ENCODE measurements at regions not wholly inside any gene's neighbourhood (a gene's known extent, or its start where the extent isn't known, plus 50 kb on each side); places are given as distances from the start of the nearest gene placed in this dataset.

- Histone ChIP-seq H3K27me3 (ENCODE audit: insufficient read depth, low read depth, severe bottlenecking) (no peaks in the 10 kb centered on the region), H3K36me3 (no peaks in the 10 kb centered on the region), H3K27ac (no peak overlapping the region), H3K9me3 (ENCODE audit: severe bottlenecking) (no peaks in the 10 kb centered on the region), H3K4me3 (ENCODE audit: low read depth, low read length) (no peak overlapping the region)
- no peak for TF ChIP-seq CTCF (IDR thresholded peaks at IDR 0.05; ENCODE audit: low read depth, low read length)
- no peak for DNase-seq
Observed at GRCh38 chr18:8552151-8552550, 57.1 kb upstream of the RAB12 start.

GRCh38 chr18:8554354-8554753 is 54.9 kb upstream of the RAB12 start:
- Histone ChIP-seq H3K27me3 (ENCODE audit: insufficient read depth, low read depth, severe bottlenecking) (no peaks in the 10 kb centered on the region), H3K27ac (no peak overlapping the region), H3K36me3 (no peaks in the 10 kb centered on the region), H3K9me3 (ENCODE audit: severe bottlenecking) (no peaks in the 10 kb centered on the region), H3K4me3 (ENCODE audit: low read depth, low read length) (no peak overlapping the region)
- no peak for TF ChIP-seq CTCF (IDR thresholded peaks at IDR 0.05; ENCODE audit: low read depth, low read length)
- no peak for DNase-seq

- Histone ChIP-seq H3K27ac (no peak overlapping the region), H3K36me3 (no peaks in the 10 kb centered on the region), H3K9me3 (ENCODE audit: severe bottlenecking) (no peaks in the 10 kb centered on the region), H3K27me3 (ENCODE audit: insufficient read depth, low read depth, severe bottlenecking) (no peaks in the 10 kb centered on the region), H3K4me3 (ENCODE audit: low read depth, low read length) (no peak overlapping the region)
- no peak for TF ChIP-seq CTCF (IDR thresholded peaks at IDR 0.05; ENCODE audit: low read depth, low read length)
- DNase-seq: no peak
Observed at GRCh38 chr18:8556424-8556823, 52.8 kb upstream of the RAB12 start.

Measured in WERI-Rb-1 (cell line).